HG03575 (cell line): ENCODE measurements at regions not wholly inside any gene's neighbourhood (a gene's known extent, or its start where the extent isn't known, plus 50 kb on each side); places are given as distances from the start of the nearest gene placed in this dataset.

ENCODE experiments used
- ATAC-seq: cut with Tn5 transposase; IDR thresholded peaks from one replicate; pipeline ENCODE4 v1.9.1; 2021; ENCODE audit not compliant: unreplicated experiment, insufficient number of reproducible peaks, low FRiP score; ENCODE audit errors: extremely low read depth

GRCh38 chr2:116877944-116878343, 936.5 kb upstream of the DDX18 start:
- no peak for ATAC-seq

- no peak for ATAC-seq
These were observed 934.8 kb upstream of the DDX18 start for GRCh38 chr2:116879650-116880160.

- ATAC-seq, result no peak
These were observed 923.3 kb upstream of the DDX18 start for GRCh38 chr2:116891191-116891590.

DNA sequence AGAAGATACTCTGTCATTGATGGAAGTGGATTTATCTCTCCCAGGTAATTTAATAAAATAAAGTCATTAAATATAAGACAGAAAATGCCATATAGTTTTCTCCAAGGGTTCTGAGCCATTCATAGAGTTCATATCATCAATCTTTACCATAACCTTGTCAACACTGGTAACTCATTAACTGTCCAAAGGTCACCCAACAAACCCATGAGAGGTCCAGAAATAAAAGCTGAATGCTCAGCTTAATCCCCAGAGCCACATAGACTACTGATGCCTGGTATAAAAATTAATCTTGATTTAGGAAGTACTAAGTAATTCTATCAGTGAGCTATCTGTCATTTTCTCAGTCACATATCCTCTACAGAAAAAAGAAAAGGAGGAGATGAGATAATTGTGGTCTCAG, 903.0 kb upstream of the DDX18 start:
- no peak for ATAC-seq

GRCh38 chr2:116915673-116916072, 898.8 kb upstream of the DDX18 start:
- ATAC-seq, result no peak

- ATAC-seq, result no peak
These were observed 897.3 kb upstream of the DDX18 start for GRCh38 chr2:116917196-116917595.

GRCh38 chr2:116918574-116918973, 895.9 kb upstream of the DDX18 start:
- ATAC-seq, result no peak

GRCh38 chr2:116922414-116922813, 892.1 kb upstream of the DDX18 start:
- ATAC-seq, result no peak

- no peak for ATAC-seq
These were observed 890.0 kb upstream of the DDX18 start for GRCh38 chr2:116924509-116924908.

GRCh38 chr2:116935097-116935814, 879.2 kb upstream of the DDX18 start:
- no peak for ATAC-seq

- no peak for ATAC-seq
These were observed 866.2 kb upstream of the DDX18 start for GRCh38 chr2:116948258-116948657.

DNA sequence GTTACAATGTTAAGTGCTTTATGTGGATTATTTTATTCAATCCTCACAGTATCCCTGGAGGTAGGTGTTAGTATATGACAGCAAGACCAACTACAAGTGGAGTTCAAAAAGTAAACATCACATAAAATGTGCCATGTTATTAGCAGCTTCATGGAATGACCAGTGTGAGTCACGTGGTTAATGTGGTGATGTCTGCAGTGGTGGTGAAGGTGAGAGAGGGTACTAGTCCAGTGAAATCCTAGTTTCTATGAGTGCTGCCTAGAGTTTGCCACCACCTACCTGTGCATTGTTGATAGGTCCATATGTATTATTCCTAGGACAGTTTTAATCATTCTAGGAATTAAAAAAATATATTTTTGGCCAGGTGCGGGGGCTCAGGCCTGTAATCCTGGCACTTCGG, 865.2 kb upstream of the DDX18 start:
- no peak for ATAC-seq

GRCh38 chr2:116952254-116952653, 862.2 kb upstream of the DDX18 start:
- no peak for ATAC-seq

DNA sequence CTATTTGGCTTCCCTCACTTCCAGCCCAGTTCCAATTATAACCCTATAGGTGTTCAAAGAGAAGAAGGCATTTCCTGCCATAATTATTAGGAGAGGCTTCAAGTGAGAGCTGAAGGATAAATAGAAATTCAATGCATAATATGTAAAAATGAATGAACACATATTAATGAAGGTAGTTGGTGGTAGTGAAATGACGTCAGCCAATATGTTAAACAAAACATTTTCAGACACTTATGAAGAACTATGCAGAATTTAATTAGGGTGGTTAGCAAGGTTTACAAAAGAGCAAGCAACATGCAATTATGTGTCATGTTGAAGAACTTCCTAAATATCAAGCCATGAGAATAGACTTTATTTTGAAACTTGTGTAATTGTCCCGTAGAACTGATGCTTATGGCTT, 858.8 kb upstream of the DDX18 start:
- no peak for ATAC-seq

DNA sequence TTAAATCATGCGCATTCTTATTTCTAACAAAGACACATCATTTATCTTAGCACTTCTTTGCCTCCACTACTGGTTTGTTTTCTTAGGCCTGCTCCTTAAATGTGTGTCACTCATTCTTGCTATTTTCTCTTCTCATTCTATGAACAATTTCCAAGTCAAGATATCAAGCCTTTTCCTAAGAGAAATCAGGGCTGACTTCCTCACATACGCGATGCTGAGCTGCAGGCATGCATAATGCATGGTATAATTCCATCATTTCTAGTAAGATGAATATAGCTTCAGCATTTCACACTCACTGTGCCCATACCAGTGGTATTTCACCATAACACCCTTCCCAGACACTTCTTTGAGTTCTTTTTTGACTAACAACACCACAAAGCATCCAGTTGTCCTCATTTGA, 838.9 kb upstream of the DDX18 start:
- ATAC-seq, result no peak

DNA sequence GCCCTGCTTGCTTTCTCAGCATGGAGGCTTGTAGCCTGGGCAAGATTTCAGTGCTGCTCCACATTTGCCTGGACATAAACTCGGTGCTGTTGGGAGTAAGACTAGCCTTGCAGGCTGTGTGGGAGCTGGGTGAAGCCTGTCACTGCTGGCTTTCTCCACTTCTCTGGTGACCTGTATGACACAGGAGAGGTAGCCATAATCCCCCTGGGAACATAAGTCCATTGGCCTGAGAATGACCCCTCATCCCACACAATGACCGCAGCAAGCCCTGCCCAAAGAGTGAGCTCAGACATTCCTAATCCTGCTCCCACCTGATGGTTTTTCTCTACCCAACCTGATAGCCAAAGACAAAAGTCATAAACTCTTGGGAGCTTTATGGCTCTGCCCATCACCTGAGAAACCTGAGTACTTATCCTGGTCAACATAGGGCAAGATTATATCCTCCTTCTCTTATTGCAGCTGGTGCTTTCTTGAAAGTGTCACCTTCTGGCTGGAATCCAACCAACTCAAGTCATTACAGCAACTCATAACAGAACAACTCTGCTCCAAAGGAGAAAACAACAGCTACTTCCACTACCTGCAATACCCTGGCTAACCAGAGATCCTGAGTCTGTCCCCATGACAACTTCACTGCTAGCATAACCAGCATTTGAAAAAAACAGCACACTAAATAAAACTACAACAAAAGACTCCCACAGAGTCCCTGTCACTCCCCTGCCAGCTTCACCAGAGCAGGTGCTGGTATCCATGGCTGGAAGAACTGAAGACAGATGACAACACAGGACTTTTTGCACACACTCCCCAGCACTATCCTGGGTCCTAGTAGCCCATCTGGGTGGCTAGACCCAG, 834.4 kb upstream of the DDX18 start:
- ATAC-seq, result no peak

DNA sequence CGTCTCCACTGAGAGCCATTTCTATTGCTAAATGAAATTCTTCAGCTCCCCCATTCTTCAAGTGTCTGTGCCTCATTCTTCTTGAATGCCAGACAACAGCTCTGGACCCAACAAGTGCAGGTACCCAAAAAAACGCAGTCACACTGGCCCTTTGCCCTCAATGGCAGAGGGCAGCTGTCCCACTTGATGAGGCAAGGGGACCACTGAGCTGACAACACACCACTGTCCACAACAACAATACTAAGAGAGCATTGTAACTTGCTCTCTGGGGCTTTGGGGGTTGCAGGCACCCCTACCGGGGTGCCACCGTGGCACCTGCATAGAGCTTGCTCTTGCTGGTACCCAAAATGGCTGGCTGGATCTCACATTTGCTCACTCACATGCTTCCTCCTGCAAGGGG, 827.0 kb upstream of the DDX18 start:
- ATAC-seq, result no peak

DNA sequence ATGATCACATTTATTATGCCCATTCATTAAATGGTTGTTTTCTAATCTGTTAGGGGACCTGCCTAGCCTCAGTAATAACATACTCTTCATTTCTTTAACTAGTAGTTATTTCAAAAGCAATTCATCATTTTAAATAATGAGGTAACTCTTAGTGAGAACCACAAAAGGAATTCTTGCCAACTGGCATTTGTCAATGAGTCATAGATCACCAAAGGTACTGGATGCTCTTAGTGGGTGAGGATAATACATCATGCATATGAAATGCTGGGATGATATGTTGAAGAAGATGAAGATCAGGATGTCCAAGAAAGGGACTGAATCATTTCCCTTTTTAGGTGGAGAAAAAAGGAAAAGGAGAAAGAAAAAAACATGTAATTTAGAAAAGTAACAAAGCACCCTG, 826.2 kb upstream of the DDX18 start:
- no peak for ATAC-seq

GRCh38 chr2:117019357-117019756, 795.1 kb upstream of the DDX18 start:
- no peak for ATAC-seq

DNA sequence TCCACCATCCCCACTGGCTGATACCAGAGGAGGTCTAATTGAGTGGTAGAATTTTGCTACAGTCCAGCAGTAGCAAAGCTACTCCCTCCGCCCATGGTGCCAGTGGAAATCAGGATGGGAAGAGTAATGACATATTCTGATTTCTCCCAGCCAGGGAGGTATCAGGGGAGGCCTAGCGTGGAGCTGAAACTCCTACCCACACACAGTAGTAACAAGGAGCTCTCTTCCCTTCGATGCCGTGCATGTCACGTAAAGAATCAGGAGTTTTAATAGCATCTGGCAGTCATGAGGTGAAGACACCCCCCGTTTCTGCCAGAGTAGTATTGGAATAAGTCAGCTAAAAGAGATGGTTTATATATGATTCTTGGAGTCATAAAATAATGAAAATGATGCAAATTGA, 786.8 kb upstream of the DDX18 start:
- ATAC-seq, result no peak
